Activated CD4-positive, alpha-beta T cell treated with anti-CD3 and anti-CD28 coated beads for 24 hours (primary cell): ENCODE measurements at regions not wholly inside any gene's neighbourhood (a gene's known extent, or its start where the extent isn't known, plus 50 kb on each side); places are given as distances from the start of the nearest gene placed in this dataset.

Source experiments
- DNase-seq, 2 donors: peaks; one replicate each; pipeline ENCODE4 v3.0.0-alpha.2; 2020; ENCODE audit warnings: low read depth in 2 of 2

DNA sequence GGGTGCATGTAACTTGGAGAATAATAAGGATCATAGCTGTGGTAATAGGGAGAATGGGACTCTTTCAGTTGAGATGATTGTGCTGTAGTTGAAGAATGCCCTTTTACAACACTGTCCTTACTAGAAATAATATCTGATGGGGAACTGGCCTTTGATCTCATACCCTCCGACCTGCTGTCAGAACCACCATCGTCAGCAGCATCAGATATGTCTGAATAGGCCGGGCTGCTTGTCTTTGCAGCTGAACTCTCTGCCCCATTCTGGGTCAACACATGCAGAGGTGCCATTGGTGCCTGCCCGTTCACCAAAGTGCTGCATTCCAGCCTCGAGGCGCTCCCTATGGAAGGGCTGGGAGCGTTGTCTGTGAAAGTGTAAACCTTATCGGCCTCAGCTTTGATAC lies 99.1 kb downstream of the ZNF608 start:
- DNase-seq: no peak

DNA sequence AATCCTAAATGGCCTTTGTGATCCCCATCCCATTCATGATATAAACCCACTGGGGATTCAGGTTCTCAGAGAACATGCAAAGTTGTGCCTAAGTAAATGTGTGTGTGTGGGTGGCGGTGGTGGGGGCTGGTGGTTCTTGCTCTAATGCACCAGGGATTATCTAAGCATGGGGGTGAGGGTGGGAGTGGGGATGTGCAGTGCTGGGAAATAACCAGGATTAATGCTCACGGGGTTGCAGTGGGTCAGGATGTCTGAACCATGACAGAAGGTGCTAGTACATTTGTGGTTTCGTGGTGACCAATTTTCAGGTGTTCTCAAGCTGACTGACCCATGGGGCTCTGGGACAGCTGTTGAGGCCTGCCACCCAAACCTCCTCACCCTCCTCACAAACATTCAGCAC lies 101.0 kb downstream of the ZNF608 start:
- no peak for DNase-seq

DNA sequence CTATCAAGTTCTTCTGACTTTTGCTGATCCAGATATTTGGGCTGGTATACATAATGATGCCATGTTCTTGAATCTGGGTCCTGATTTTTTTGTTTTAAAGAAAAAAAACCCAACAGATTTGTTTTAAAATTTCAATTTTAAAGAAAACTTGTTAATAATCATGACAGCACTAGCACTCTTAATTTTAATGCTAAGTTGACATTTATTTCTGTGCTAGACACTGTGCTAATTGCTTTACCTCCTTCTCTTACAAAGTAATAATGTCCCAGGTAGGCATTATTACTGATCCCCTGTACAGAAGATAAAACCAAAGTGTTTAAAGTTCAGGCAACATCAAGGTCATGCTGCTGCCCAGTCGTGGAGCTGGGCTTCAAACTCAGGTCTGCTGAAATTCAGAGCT lies 101.9 kb downstream of the ZNF608 start:
- no peak for DNase-seq

DNA sequence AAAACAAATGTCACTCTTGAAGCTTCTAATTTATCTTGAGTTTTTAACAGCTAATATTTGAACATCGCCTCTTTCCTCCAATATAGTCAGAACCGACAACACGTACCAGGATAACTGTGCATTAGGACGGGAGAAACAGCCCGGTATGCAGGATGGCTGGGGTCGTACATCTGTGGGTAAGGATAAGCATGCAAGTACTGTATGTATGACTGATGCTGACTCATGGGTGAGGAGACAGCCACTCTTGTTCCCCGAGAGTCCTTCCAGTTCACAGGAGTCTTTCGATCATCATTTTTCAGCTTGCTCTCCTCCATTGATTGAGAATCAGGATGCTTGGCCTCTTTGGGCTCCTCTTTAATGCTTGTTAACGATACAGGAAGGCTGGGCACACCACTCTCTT lies 102.3 kb downstream of the ZNF608 start:
- DNase-seq: no peak

DNA sequence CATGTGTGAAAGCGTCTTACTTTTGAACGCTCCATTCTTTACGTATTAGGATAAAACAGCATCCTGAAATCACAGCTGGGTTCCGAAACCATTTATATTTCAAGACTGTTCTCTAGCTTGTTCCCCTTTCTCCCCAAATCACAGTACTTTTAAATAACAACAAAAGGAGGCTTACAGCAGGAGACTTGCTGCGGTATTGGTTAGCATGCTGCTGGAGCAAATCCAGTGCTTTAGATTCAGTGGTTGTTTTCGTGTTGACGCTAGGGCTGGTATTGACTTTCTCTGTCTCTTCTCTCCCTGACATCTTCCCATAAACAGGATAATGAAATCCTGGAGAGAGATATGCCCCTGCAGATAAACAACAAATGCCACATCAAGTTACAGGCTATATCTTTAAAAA lies 103.1 kb downstream of the ZNF608 start:
- DNase-seq: no peak

DNA sequence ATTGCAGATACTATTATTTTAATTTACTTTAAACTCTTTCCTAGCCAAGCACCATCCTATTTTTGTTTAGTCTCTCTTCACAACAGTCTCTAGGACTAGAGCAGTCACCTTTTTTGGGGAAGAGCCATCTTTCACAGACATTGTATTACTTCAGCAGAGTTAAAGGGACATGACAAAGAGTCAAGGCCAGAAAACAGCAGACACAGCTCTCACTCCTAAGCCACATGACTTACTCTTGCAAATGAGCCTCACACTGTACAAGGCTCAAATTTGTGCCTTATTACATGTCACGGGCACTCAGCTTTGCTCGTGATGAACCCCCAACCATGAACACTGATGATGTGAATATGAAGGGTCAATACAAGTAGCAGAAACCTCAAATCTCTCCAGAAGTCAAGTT lies 104.3 kb downstream of the ZNF608 start:
- no peak for DNase-seq

DNA sequence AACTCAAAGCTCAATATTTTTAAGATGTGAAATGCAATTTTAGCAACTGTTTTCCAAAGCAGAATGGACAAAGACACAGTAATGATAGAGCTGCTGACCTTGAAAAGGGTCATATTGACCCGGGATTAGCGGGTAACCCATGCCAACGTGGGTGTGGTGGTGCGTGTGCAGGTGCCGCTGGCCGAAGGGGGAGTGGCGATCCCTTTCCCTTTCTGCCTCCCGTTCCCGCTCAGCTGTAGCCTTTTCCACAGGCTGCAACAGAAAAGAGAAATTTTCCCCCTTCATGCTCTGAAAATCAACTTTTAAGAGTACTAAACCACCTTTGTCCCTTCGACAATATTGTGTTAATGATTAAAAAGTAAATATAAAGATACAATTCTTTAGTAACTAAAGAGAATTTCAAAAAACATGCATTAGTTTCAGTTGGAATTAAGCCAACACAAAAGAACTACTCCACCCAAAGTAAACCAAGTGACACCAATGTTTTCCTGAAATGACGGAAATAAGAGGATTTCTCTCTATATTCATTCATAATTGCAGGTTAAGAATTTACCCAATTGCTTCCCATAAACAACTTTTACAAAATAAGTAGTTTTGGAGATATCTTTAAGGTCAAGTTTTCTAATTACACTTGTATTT lies 105.2 kb downstream of the ZNF608 start:
- DNase-seq: no peak

DNA sequence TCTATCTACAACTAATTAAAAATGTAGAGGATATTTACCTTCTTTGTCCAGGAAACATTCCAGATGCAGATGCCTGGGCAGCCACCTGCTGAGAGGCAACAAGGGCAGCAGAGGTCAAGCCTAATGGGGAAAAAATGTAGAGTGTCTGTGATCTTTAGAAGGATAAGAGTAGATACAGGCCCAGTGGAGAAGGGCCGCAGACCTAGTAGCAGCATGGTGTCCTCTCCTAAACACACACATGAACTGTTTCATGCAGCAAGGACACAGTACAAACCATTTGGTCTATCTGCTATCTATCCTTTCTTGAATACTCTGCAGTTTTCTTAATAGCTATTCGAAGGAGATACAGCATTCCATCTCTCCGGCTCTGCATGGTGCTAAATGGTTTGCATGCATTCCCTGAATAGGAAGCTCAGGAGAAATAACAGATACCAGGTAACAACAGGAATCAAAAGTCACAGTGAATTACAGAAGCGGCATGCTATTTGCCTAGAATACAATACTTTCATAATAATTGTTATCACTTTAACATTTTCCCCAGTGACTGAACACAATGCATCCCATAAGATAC lies 107.3 kb downstream of the ZNF608 start:
- no peak for DNase-seq

DNA sequence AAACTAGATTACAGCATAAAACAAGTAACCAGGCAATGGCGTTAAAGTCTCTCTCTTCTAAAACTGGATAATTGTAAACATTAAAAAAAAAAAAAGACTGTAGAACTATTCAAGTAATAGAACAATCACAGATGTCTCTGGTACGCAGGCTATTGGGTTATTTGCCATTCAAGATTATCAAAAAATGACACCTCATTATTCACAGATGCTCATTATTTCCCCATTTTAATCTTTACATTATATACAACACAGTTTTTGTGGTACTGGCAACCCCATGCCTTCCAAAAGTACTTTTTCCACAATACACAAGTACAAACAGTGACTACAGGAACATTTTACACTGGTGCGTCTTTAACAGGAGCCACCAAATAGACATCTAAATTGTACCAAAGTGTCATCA lies 109.4 kb downstream of the ZNF608 start:
- no peak for DNase-seq

DNA sequence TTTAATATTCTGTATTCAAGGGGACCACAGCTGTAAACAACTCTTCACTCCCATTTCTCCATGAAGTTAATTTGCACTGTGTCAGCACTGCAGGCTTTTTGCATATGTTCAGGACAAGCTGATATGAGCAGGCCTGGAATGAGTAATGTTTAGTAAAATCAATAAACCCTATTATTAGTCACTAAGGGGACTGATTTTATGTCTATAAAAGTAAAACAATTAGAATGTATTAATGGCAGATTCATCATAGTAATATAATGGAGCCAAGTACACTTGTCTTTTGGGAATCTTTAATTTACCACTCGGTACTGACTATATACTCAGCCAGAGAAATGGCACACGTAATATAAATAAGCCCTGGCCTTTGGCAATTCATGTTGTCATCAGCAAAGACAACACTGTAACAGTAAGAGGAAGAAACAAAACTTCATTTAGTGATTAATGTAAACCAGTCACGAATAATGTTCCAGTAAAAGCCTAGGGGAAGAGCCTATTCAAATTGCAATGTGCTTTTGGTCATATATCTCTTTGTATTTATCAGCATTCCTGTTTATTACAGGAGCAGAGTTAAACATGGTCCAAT lies 111.6 kb downstream of the ZNF608 start:
- DNase-seq: no peak

DNA sequence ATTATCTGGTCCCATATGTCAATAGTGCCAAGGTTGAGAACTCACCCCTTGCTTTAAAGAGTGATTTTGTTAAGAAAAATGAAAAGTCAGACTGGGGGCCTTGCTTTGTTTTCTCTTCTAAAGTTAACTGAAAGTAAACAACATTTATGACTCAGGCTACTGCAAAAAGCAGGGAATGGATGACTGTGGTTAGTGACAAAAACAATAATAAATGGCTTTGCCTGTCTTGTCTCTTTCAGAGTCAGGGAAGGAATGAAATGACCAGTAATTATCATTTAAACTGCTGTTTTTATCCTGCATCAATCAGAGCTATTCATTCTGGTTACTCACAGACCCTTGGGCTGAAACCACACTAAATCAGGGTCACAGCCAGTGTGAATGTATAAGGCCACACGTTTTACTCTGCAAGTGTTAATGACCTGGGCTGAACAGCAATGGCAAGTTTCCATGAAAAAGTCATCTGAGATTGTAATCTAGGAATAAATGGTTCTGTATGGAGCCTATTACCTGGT lies 112.2 kb downstream of the ZNF608 start:
- no peak for DNase-seq

DNA sequence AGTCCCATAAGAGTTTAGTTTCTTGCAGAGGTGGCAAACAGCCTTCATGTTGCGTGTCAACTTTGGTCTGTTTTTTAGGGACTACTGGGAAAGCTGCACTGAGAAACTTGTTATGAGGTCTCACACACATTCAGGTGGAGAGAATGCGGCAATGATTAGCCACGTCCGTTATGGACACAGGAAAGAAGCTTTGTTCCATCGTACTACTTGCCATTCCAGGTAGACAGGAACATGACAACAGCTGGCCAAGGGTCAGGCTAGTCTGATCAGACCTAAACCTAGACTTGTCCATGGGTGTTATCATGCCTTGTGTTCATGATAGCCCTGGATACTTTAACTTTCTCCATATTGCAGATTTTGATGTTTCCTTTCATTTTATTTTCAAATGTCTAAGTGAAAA lies 113.2 kb downstream of the ZNF608 start:
- no peak for DNase-seq

DNA sequence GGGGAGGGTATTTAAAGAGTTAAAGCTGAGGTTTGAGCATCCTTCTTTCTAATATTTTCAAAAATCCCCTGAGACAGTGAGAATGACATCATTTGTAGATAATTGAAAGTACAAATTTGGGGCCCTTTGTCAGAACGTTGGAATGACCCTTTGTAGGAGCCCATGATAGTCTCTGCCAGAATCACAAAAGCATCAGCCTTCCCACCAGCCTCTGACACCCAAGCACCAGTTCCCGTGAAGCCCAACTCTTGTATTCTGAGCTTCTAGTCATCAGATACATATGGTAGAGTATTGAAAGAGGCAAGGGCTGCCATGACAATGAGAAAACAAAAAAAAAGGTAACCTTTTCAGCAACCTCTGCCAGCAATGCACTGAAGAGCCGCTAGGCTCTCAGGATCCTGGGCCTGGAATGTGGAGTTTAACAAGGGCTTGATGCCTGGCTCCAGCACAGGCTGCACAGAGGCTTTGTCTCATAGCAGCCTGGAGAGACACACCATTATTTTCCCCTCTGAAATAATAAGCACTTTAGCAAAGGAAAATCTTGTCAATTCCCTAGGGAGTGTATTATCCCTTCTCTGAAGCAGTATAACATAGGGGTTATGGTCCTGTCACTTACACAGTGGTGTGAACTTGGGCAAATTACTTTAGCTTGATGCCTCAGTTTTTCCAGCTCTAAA lies 114.4 kb downstream of the ZNF608 start:
- no peak for DNase-seq

DNA sequence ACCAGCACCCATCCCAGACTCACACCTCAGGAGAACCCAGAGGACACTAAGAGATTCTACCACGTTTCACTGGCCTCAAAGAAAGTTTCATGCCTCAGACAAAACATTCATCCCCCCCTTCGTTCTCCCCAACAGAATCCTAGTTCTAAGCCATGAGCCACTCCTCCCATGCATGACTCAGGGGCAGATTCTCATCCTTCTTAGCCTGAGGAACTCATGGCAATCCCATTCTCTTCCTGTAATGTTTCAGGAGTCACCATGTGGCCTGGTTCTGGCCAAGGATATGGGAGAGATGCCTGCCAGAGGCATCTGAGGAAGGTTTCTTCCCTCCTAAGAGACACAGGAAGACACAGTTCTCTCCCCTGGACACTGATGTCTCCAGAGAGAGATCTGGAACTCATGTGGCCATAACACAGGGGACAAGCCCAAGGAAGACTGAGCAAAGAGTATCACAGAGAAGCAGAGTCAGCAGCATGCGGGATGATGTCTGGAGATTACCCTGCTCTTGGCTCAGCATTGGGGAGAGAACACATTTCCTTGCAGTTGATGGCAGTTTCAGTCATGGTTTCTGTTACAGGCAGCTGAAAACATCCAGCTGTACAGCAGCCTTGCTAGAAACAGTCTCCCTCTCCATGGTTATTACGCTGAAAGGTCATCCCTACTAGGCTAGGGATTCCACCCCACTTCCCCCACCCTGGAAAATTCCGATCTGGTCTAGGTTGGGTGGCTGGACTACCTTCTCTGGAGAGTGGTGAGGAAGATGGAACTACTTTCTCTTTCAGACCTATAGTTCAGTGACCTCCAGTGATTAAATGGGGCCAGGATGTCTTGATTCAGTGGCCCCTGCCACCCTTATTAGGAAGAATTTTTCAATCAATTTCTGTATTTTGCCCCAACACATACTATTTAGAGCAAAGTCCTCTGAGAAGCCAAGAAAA lies 115.4 kb downstream of the ZNF608 start:
- DNase-seq: no peak

DNA sequence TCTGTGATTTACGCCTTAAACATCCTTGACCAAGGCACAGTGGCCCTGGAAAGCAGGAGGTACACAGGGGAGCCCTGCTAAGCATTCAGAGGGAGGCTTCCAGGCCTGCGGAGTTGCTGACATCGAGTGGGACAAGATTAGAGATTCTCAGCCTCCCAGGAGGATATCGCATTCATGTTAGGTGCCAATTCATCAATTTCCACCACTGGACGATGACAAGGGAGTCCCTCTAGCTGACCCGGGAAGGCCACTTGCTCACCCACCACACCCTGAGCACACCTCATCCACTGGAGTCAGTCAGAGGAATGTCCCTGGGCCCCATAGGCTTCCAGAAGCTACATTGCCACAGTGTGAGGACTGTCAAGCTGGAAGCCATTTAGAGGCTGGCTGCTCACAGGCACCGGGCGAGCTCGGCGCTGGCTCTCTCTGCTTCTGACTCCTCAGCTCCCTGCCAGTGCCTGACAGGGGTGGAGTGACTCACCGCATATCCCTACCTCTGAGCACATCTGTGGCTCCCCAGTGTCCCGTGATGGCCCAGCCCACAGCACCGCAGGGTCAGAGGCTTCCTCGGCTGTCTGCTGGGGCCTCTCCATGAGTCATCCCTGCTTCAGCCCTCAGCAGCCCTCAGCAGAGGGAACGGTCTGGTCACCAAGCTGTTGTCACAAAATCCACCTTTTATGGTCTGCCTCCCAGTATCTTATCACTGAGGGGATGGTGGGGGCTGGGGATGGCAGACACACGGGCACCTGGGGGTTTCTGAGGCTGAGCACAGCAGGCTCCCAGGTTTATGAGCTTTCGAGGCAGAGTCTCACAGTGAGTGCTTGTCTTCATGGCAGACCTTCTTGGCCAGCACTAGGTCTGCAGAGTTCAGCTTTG lies 117.5 kb downstream of the ZNF608 start:
- DNase-seq: no peak

DNA sequence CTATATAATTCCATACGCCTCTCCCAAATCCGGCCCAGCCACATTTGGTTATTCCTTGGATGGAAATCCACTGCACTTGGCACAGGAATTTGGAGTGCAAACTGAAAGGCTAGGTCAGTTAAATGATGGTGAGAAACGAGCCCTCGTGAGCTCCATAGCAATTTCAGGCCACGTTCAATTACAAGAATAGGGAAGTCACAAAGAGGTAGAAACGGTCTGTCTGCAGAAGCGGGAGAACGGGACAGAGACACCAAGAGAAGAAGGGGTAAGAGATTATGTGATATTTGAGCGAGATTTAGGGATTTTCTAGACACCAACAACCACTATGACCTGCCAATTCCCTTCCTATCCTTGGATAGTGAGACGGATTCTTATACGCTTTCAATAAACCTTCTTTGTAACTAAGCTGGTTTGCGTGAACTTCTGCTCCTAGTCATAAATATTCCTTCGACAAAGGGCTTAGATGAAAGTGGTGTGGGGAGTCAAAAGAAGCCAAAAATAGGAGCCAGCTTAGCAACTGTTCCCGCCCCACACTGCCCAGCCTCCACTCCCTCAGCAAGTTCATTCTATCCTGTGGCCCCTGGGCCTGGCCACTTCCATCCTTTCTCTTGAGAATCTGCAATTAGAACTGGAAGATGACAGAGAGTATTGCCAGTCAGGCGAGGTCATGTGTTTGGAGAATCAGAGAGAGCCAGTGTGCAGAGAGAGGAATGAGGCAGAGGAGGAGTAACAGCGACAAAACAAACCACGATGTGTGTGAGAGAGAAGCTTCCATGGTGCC lies 118.4 kb downstream of the ZNF608 start:
- no peak for DNase-seq

DNA sequence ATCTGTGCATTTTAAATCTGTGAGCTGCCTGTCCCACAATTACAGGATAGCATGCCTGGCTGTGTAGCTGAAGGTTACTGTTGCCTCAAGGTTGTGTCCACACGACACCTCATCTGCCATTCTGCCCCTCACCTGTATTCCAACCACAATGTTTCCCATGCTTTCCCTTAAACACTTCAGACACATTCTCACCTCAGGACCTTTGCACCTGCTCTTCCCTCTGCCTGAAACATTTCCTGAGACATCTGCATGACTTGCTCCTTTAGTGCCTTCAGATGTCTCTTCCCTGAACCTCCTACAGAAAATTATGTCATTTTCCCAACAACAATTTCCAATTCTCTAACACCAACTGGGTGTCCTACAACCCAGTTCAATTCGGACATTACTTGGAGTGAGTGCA lies 120.4 kb downstream of the ZNF608 start:
- DNase-seq: no peak

DNA sequence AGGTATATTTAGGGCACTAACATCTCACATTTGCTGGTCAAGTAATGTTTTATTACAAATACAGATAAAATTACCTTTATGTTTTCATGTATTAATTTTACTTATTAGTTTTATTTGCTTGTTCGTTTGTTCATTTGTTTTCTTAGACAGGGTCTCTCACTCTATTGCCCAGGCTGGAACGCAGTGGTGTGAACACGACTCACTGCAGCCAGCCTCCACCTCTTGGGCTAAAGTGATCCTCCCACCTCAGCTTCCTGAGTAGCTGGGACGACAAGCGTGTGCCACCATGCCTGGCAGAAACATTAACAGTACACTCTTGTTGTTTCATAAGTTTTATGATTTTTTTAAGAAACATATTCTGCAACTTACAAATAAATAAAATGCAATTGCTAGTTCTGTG lies 123.2 kb downstream of the ZNF608 start:
- no peak for DNase-seq

DNA sequence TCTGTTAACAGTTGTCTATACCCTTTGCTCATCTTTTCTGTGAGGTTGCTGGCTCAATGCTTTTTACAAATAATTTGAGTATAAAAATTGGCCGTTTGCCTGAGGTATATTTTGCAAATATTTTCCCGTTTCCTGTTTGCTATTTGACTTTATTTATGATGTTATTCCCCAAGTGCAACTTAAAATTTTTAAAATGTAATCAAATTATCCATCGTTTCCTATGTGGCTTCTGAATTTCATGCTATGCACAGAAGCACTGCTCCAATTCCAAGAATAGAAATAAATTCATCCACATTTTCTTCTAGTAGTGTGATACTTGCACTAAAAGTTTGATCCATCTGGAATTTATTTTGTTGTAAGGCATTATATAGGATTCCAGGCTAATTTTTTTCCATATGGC lies 123.6 kb downstream of the ZNF608 start:
- no peak for DNase-seq

DNA sequence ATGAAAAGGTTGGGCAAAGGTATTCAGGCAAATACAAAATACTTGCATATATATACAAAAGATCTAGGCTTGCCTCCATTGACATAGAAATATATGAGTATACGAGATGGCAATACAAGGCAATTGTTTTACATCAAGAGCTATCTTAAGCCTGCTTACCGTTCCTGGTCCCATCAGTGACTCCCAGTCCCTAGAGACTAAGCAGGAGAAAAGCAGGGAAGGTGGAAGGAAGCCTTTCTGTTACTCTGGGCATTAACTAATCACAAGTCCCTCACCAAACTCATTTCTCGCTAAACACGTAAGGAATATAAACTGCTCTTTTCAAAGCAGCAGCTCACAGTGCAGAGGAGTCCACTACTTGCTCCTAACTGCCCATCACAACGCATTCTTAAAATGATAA lies 125.2 kb downstream of the ZNF608 start:
- no peak for DNase-seq
